ENCODE measurements at regions not wholly inside any gene's neighbourhood (a gene's known extent, or its start where the extent isn't known, plus 50 kb on each side); places are given as distances from the start of the nearest gene placed in this dataset.

DNA sequence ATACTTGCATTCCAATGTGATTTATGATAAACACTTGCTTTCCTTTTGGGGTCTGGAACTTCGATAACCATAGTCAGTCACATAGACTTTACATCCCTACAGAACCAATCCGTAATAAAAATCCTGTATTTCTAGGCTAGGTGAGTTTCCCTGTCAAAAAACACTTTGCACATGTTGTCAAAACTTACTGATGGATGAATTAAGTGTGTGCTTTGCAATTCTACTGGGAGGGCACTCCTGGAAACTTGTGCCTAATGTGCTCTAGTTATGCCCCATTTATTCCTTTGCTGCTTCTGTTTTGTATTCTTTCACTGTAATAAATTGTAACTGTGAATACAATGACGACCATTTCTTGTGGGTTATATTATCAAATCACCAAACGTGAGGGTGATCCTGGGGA lies 684.8 kb upstream of the PCDH15 start:
- DNase-seq: no peak

DNA sequence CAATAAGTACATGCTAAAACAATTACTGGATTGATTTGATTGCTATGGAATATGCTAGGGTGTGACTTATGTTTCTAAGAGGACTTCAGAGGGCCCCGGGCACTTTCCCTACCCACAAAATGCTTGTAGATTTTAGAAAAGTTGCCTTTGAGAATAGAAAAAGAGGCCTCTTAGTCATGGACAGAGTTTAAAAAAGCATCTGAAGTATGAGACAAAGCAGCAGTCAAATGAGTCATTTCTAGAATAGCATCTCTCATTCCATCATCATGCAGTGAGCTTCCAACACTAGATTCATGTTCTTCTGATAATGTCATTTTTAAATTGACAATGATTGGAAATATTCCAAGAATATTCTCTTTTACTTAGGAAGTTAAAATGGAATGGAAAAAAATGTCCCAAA lies 675.1 kb upstream of the PCDH15 start:
- no peak for DNase-seq

DNA sequence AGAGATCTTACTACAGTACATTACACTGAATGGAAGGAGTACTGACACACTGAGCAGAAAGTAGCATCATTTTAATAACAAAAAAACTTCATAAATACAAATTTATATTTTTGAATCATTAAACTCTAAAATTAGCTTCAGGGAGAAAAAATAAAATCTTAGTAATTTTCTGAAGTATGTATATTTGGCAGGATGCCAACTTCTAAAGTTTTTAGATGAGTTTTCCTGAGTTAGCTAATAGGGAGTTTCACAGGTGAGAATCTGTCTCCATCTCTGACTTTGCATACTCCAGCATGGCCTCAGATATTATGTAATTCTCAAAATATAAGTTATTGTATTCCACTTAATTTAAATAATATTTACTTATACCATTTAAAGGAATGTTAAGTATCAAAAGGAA lies 673.2 kb upstream of the PCDH15 start:
- DNase-seq: no peak

DNA sequence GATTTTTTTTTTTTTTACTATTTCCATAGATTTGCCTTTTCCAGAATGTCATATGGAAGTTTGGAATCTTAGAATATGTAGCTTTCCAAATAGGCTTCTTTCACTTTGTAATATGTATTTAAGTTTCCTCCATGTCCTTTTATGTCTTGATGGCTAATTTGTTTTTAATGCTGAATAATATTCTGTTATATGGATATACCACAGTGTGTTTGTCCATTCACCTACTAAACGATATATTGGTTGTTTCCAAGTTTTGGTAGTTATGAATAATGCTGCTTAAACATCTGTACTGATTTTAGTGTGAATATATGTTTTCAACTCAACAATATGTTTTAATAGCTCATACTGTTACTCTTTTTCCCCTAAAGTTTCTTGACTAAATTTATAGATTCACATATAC lies 669.8 kb upstream of the PCDH15 start:
- DNase-seq: no peak

DNA sequence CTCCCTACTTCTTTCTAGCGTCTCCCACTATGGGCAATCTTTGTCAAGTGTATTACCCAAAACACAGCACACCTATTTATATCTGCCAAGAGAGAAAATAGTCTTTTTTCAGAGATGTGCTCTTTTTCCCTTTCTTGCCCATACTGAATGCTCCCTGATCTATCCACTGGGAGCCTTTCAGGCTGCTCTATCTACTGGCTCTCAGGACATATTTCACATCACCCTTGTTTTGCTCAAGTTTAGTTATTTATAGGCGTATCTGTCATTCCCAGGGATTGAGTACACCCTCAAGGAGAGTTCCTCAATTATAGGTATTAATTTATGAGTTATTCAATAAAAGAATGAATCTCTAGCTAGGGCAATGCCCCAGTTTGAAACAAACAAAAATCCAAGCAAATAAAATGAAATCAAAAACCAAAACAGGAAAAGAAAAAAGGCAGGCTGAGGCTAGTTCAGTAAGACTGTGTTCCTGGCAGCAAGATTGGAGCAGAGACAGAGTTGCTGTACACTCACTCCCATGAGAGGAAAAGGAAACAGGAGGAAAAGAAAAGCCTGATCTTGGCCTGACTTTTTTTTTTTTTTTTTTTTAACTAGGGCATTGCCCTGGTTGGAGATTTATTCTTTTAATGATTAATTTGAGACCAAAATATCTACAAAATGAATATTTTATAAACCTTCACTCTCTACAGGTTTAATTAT lies 665.9 kb upstream of the PCDH15 start:
- no peak for DNase-seq

DNA sequence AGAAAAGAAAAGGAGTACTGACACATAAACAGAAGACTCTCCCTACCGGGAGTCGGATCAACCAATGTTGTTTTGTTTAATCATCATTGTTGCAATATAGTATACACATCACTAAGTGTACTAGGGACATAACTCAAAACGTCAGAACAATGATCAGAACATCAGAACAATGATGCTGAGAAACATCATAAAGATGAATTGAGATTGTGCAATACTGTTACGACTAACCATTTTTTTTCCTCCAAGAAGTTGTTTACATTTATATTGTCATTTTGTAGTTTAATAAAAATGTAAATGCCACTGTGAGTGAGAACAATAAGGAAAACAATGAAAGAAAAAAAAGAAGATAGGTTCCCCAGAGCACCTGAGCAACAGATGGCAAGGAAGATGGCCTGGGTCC lies 663.1 kb upstream of the PCDH15 start:
- DNase-seq: no peak

DNA sequence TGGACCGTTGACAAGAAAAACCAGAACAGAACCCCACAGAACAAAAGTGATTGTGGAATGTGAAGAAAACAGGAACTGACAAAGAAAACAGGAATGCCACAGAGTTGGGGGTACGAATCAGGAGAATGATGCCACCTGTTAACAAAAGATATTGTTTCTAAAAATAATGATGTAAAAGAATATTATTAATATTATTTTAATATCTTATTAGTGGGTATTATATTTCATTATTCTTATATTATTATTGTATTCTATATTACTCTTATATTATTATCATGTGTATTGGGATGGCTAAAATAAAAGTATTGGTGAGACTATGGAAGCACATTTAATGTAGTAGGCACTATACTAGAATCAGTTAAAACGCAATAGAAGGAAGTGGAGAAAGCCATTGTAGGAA lies 659.0 kb upstream of the PCDH15 start:
- DNase-seq: no peak

DNA sequence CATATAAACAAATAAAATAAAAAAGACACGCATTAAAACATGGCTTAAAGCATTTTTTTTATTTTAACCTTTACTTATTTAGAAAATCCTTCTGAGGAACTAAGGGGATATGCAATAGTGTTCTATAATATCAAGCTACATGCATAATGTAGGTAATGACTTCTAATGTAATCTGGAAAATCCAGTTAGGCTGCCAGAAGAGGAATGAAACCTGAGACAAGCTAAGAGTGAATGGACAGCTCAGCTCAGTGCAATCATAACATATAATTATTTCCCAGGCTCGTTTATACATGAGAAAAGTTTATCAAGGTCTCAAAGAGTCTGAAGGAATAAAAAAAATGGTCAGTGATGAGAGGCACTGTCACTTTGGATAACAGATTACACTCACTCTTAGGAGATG lies 649.0 kb upstream of the PCDH15 start:
- no peak for DNase-seq

DNA sequence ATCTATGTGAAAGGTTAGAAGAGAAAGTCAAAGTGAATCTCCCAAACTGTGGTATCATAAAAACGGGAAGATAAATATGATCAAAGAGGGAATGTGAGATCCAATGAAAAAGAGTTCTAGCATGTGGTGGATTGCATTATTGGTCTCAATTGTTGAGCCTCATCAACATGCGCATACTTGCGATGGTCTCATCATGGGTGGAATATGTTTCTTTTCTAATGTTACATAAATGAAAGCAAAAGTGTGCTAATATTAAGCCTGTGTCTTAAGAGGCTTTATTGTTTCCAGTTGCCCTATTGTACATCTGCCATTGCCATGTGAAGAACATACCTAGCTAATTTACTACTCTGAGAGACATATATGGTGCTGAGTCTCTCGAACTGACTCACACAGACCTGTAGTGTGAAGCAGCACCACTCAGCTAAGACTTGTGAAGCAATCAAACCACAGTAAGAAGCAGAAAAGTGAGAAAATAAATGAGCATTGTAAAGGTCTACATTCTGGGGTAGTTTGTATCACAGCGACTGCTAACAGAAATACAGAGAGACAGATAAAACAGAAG lies 645.5 kb upstream of the PCDH15 start:
- DNase-seq: no peak

DNA sequence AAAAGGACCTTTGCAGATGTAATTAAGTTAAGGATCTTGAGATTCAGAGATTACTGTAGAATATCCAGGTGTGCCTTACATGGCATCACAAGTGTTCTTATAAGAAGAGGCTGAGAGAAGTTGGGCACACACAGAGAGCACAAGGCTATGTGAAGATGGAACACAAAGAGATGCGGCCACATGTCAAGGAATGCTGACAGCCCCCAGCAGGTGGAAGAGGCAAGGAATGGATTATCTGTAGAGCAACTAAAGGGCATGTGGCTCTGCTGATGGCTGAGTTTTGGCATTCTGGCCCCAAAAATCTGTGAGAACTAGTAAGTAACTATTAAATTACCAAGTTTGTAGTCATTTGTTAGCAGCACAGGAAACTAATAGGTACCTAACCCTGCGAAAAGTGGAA lies 640.7 kb upstream of the PCDH15 start:
- DNase-seq: no peak

DNA sequence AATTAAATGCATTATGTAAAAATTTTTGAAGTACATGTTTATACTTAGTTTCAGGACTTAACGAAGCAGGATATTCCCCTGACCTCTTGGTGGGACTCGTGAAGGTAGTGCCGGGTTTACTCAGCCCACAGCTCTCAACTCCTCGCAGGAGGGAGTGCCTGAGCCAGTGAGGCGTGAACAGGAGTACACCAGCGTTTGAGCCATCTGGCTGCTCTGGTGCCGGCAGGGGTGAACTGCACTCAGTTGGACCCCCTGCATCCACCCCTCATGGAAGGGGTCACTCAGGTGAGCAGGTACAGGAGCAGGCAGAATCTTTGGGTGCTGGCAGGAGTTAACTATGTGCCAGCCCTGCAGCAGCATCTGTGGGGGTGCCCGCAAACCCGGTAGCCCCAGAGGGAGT lies 625.1 kb upstream of the PCDH15 start:
- DNase-seq: no peak

DNA sequence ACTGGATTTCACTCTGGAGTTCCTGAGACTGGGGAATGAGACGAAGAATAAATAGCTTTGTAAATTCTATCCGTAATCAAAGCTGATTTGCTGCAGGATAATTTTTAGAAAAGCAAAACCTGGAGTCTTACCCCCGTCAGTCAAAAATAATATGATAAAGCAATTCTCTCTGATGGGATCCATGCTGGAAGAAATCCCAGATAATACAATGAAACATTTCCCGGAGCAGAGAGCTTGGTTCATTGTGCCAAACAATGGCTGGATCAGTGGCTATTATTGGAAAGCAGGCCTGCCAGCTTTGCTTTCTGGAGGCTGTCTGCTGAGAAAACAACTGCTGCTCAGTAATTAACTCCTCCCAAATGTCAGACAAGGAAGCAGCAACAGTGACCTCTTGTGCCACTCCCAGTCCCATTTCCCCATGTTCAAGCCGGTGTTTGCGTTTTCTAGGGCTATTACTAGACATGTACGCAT lies 609.4 kb upstream of the PCDH15 start:
- no peak for DNase-seq

DNA sequence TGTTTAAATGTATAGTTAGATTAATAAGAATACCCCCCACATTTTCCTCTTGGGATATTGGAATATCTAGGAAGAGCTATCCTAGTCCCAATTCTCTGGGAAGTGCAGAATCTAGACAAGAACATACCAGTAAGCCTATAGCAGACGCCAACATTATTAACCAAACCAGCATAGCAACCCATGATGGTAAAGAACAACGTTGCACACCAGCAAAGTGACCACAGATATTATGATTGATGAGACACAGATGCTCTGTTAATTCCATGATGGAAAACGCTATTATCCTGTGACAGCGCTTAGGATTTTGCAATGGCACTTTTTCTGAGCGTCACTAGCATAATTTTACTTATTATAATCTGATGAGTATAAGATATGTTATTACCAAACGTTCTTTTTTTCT lies 603.1 kb upstream of the PCDH15 start:
- DNase-seq: no peak

DNA sequence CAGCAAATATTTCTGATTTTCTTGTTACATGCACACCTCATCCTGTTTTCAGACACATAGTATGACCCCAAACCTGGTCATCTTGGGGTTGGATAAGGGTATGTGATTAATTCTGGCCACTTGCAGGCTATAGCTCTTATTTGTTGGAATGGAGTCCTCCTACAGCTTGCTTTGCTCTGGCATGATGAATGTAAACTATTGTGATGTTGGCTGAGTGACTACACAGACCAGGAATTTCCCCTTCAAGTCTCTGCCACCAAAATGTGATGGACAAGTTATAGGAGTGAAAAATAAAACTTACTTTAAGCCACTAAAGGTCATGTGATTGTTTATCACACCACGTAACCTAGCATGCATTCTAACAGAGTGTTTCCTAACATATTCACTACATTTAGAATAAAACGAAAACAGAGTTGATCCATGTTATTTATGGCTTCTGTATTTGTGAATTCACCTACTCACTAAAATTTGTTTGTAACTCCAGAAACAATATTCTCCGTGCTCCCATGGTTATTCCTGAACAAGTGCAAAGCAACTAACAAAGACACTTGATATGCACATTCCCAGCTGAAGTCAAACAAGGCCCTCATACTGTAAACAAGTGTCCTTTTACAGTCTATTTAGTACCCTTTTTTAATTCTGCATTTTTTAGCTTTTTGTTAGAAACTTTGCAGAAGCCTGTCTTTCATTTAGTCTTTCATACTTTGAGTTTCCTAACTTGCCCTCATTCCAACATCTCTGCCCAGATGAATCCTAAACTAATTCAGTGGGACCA lies 599.2 kb upstream of the PCDH15 start:
- no peak for DNase-seq

DNA sequence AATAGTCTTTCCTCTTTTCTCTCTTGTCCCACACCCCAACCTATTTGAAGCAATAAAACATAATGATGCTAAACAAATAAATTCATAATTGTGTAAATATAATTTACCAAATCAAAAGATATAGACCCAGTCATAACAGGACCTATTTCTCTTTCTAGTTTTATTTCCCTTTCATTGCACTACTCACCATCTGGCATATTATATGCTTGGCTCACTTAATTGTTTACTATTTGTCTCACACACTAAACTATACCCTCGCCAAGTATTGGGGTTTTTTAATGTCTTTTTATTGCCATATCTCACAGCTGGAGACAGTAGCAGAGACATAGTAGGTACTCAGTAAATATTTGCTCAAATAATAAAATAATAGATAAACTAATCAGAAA lies 597.5 kb upstream of the PCDH15 start:
- no peak for DNase-seq

DNA sequence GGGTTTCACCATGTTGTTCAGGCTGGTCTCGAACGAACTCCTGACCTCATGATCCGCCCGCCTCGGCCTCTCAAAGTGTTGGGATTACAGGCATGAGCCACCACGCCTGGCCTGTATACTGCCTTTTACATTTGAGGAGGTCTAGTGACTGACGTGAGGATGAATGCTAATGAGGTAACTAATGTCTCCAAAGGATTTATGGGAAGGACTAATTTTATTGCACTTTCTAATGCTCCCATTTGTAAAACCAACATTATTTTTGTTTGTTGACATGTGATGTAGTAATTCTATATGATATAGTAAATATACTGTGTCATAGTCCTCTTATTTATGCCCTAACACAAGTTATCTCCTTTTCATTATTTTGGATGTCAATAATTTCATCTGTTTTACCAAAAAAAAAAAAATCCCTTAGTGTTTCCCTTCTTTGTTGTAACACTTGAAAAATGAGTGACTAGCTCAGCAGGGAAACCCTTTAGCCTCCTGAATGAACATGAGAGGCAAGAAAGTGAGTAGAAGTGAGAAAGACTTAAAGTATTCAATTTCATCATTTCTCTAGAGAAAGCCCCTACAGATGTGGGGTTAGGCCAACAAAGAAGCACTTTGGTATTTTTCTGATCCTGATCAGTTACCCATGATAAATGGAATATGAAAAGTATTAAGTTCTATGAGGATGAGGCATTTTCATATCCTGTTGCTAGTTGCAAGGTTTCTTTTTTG lies 596.9 kb upstream of the PCDH15 start:
- no peak for DNase-seq

DNA sequence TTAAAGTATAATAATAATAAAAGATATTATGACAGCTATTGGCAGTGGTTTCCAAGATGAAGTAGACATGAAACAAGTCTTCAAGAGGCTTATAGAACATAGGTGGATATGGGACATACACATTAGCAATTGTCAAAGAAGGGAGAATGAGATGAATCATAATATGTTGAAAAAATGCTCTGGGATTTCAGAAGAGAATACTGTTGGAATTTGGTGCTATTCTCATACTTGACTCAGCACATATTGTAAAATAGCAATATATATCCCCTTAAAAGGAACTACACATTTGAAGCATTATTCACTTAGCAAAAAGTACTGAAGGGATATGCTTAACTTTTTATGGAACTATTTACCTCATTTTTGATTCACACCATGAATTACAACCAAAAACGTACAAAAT lies 577.2 kb upstream of the PCDH15 start:
- no peak for DNase-seq

DNA sequence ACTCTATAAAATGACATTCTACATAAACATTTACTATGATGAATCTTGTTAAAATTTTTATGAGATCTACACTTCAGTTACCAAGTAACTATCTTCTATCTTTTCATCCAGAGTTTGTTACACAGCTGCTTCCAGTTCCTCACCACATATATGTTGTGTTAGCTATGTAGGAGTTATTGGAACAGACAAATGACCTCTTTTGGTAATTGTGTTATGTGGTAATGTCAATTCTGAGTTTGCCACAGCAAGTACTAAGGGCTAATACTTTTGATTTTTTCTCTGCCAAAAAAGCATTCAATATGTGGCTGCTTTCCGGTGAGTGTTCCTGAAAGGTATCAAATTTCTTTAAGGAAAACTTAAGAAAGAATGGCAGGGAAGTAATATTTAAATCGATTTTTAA lies 573.9 kb upstream of the PCDH15 start:
- no peak for DNase-seq

DNA sequence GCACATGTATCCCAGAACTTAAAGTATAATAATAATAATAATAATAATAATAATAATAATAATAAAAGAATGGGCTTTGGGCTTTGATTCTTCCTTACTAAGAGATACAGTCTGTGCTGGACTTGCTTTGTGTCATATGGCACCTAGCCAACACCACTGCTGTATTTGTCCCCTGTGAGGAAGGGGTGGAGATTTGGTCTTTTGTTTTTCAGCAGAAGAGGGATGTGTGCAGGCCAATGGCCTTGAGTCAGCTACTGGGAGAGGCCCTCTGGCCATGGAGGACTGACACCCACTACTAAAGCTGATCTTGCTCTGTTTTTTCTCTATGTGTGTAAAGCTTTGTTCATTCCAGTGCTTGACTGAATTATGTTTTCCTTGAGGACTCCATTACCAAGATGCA lies 573.0 kb upstream of the PCDH15 start:
- no peak for DNase-seq

DNA sequence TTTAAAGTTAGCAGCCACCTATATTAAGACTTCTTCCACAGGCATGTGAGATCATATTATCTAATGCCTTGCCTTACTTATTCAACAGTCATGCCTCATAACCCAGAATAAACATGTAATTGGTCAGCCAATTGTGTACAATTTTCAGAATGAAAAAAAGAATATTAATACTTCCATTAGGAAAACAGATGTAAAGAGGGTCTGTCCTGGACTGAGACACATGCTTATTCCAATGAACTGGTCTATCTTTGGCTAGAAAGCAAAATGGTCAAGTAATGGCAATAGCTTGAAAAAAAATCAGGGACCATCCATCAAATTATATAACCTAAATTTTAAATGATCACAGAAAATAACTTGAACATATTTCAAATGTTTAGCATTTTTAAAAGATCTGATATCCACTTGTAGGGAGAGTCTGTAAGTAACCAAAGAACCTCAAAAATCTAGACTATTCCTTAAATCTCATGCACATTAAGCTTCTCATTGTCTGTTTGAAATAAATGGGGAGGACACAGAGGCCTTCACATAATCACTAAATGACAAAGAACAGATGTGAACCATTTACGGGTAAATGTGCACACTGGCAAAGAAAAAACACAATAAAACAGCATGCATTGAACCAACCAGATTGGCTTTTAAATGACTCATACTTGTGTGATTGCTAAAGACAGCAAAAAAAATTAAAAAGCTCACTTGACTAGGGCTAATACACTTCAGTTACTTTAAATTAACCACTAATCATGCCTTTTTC lies 568.8 kb upstream of the PCDH15 start:
- no peak for DNase-seq

DNA sequence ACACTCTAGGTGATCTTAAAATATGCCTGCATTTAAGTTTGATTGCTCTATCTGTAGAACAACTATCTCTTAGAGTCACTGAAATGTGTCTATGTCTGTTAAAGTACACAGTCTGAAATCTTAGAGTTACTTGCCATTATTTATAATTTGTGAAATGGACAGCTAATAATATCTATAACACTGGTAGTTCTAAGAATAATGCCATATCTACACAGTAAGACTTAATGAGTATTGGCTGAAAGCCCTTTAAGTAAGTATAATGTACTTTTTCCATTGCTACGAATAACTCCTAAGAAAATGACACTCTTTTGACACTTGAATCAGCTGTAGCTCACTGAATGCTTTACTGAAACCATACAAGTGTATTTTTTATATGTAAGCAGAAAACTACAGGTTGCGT lies 567.4 kb upstream of the PCDH15 start:
- DNase-seq: no peak

DNA sequence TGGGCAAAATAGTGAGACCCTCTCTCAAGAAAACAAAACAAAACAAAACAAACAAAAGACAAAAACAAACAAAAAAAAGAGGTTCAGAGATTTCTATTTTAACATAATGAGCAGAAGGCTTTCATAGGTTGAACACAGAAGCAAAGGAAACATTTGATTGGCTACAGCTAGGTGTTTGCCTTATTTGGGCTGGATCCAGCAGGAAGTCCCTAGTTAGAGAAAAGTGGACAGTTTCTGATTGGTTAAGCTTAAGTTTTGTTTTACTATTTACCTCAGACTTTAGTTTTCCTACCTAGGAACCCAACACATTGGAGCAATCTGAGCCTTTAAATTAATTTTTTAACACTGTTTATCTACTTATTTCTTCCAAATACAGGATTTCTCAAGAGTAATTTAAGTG lies 566.5 kb upstream of the PCDH15 start:
- no peak for DNase-seq

DNA sequence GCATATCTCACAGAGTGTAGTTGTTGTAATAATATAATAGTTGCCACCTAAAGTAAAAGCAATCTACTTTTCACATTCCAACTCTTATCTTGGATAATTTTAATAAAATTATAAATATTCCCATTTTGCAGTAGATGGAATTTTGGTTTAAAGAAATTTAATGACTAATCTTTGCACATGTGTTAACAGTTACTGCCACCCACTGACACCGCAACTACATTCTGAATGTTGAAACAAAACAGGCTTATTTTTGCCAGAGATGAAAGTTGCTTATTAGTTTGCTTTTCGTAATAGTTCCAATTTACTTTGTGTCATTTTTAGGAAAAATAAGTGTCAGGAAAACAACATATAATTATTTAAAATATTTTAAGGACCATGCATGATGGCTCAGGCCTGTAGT lies 557.5 kb upstream of the PCDH15 start:
- no peak for DNase-seq
